ENCODE measurements at regions not wholly inside any gene's neighbourhood (a gene's known extent, or its start where the extent isn't known, plus 50 kb on each side); places are given as distances from the start of the nearest gene placed in this dataset.

- in situ Hi-C loops (cut with MboI; ENCODE audit: low pct_unique_long_range_greater_than_20kb in 2 of 9, low sequenced_read_pairs in 9 of 9, unreplicated experiment in 9 of 9), result no loop called here
- Histone ChIP-seq H3K4me1 (replicated peaks in 1 of 2) (no peaks in the 10 kb centered on the region), H3K27ac (no peak overlapping the region), H3K4me3 (no peak overlapping the region)
- WGBS, 10 experiments, result 0 to 80% (median 48%) methylated on average over 1 of the region's 1 CpG; no CpG with 5 or more reads in 2 of the 10 experiments
- ATAC-seq (replicated peaks in 6 of 8), result no peak
Measured at GRCh38 chr7:98539865-98540264, 77.2 kb upstream of the NPTX2 start.

GRCh38 chr7:98536803-98537202 lies 80.3 kb upstream of the NPTX2 start:
- ATAC-seq (replicated peaks in 6 of 8), result no peak
- Histone ChIP-seq H3K4me3 (no peak overlapping the region), H3K4me1 (replicated peaks in 1 of 2) (no peaks in the 10 kb centered on the region), H3K27ac (no peak overlapping the region)
- in situ Hi-C loops (cut with MboI; ENCODE audit: low pct_unique_long_range_greater_than_20kb in 2 of 9, low sequenced_read_pairs in 9 of 9, unreplicated experiment in 9 of 9), result no loop called here

GRCh38 chr7:98534493-98534892 lies 82.6 kb upstream of the NPTX2 start:
- H3K4me1 ChIP-seq (replicated peaks in 1 of 2), result no peaks in the 10 kb centered on the region
- no peak overlapping the region for H3K4me3 ChIP-seq
- H3K27ac ChIP-seq, result no peak overlapping the region
- 17 to 100% (median 65%) methylated on average over 1 to 3 of the region's 7 CpGs; no CpG with 5 or more reads in 6 of the 10 experiments for WGBS, 10 experiments
- in situ Hi-C loops (cut with MboI; ENCODE audit: low pct_unique_long_range_greater_than_20kb in 2 of 9, low sequenced_read_pairs in 9 of 9, unreplicated experiment in 9 of 9), result no loop called here
- no peak for ATAC-seq (replicated peaks in 6 of 8)

- no peak overlapping the region for H3K4me3 ChIP-seq
- H3K4me1 ChIP-seq (replicated peaks in 1 of 2), result no peaks in the 10 kb centered on the region
- ATAC-seq (replicated peaks in 6 of 8), result no peak
- WGBS, 10 experiments, result 0 to 100% (median 53%) methylated on average over 1 of the region's 3 CpGs; no CpG with 5 or more reads in 6 of the 10 experiments
- no peak overlapping the region for H3K27ac ChIP-seq
- in situ Hi-C loops (cut with MboI; ENCODE audit: low pct_unique_long_range_greater_than_20kb in 2 of 9, low sequenced_read_pairs in 9 of 9, unreplicated experiment in 9 of 9), result no loop called here
Measured at GRCh38 chr7:98531717-98532116, 85.4 kb upstream of the NPTX2 start.

- 33 to 87% (median 68%) methylated on average over 1 to 7 of the region's 8 CpGs; no CpG with 5 or more reads in 4 of the 10 experiments for WGBS, 10 experiments
- Histone ChIP-seq H3K27ac (no peak overlapping the region), H3K4me3 (no peak overlapping the region), H3K4me1 (replicated peaks in 1 of 2) (no peaks in the 10 kb centered on the region)
- in situ Hi-C loops (cut with MboI; ENCODE audit: low pct_unique_long_range_greater_than_20kb in 2 of 9, low sequenced_read_pairs in 9 of 9, unreplicated experiment in 9 of 9), result no loop called here
- ATAC-seq (replicated peaks in 6 of 8), result no peak
Measured at GRCh38 chr7:98528079-98528478, 89.0 kb upstream of the NPTX2 start.

GRCh38 chr7:98526059-98526458 lies 91.0 kb upstream of the NPTX2 start:
- Histone ChIP-seq H3K27ac (no peak overlapping the region), H3K4me1 (replicated peaks in 1 of 2) (no peaks in the 10 kb centered on the region), H3K4me3 (no peak overlapping the region)
- no peak for ATAC-seq (replicated peaks in 6 of 8)
- in situ Hi-C loops (cut with MboI; ENCODE audit: low pct_unique_long_range_greater_than_20kb in 2 of 9, low sequenced_read_pairs in 9 of 9, unreplicated experiment in 9 of 9), result no loop called here
- WGBS, 10 experiments, result 74 to 100% (median 100%) methylated on average over 1 to 3 of the region's 10 CpGs; no CpG with 5 or more reads in 5 of the 10 experiments

- no peak for ATAC-seq (replicated peaks in 6 of 8)
- Histone ChIP-seq H3K27ac (no peak overlapping the region), H3K4me3 (no peak overlapping the region), H3K4me1 (replicated peaks in 1 of 2) (no peaks in the 10 kb centered on the region)
- in situ Hi-C loops (cut with MboI; ENCODE audit: low pct_unique_long_range_greater_than_20kb in 2 of 9, low sequenced_read_pairs in 9 of 9, unreplicated experiment in 9 of 9), result no loop called here
- WGBS, 10 experiments, result 19 to 87% (median 62%) methylated on average over 1 to 4 of the region's 12 CpGs; no CpG with 5 or more reads in 5 of the 10 experiments
Measured at GRCh38 chr7:98521089-98521692, 95.9 kb upstream of the NPTX2 start.

GRCh38 chr7:98520356-98520951 lies 96.6 kb upstream of the NPTX2 start:
- Histone ChIP-seq H3K27ac (no peak overlapping the region), H3K4me1 (replicated peaks in 1 of 2) (no peaks in the 10 kb centered on the region), H3K4me3 (no peak overlapping the region)
- in situ Hi-C loops (cut with MboI; ENCODE audit: low pct_unique_long_range_greater_than_20kb in 2 of 9, low sequenced_read_pairs in 9 of 9, unreplicated experiment in 9 of 9), result no loop called here
- WGBS, 10 experiments, result 80 to 100% (median 80%) methylated on average over 1 of the region's 10 CpGs; no CpG with 5 or more reads in 7 of the 10 experiments
- ATAC-seq (replicated peaks in 6 of 8), result peak in 2 of 8 experiments; percentile 40 to 51

GRCh38 chr7:98518159-98518947 lies 98.7 kb upstream of the NPTX2 start:
- no peak overlapping the region for H3K4me3 ChIP-seq
- no peak overlapping the region for H3K27ac ChIP-seq
- no peak for ATAC-seq (replicated peaks in 6 of 8)
- WGBS, 10 experiments, result 14 to 90% (median 84%) methylated on average over 1 to 9 of the region's 25 CpGs; no CpG with 5 or more reads in 3 of the 10 experiments
- in situ Hi-C loops (cut with MboI; ENCODE audit: low pct_unique_long_range_greater_than_20kb in 2 of 9, low sequenced_read_pairs in 9 of 9, unreplicated experiment in 9 of 9), result no loop called here
- no peaks in the 10 kb centered on the region for H3K4me1 ChIP-seq (replicated peaks in 1 of 2)

- H3K4me3 ChIP-seq, result no peak overlapping the region
- H3K27ac ChIP-seq, result no peak overlapping the region
- 0 to 100% (median 80%) methylated on average over 1 to 3 of the region's 4 CpGs; no CpG with 5 or more reads in 1 of the 10 experiments for WGBS, 10 experiments
- ATAC-seq (replicated peaks in 6 of 8), result no peak
- H3K4me1 ChIP-seq (replicated peaks in 1 of 2), result no peaks in the 10 kb centered on the region
- in situ Hi-C loops (cut with MboI; ENCODE audit: low pct_unique_long_range_greater_than_20kb in 2 of 9, low sequenced_read_pairs in 9 of 9, unreplicated experiment in 9 of 9), result no loop called here
Measured at GRCh38 chr7:98515201-98515600, 101.9 kb upstream of the NPTX2 start.

GRCh38 chr7:98514211-98515031 lies 102.7 kb upstream of the NPTX2 start:
- Histone ChIP-seq H3K27ac (no peak overlapping the region), H3K4me3 (no peak overlapping the region), H3K4me1 (replicated peaks in 1 of 2) (no peaks in the 10 kb centered on the region)
- no peak for ATAC-seq (replicated peaks in 6 of 8)
- in situ Hi-C loops (cut with MboI; ENCODE audit: low pct_unique_long_range_greater_than_20kb in 2 of 9, low sequenced_read_pairs in 9 of 9, unreplicated experiment in 9 of 9), result no loop called here
- 6 to 90% (median 63%) methylated on average over 2 to 11 of the region's 16 CpGs; no CpG with 5 or more reads in 1 of the 10 experiments for WGBS, 10 experiments

- no peak overlapping the region for H3K4me3 ChIP-seq
- in situ Hi-C loops (cut with MboI; ENCODE audit: low pct_unique_long_range_greater_than_20kb in 2 of 9, low sequenced_read_pairs in 9 of 9, unreplicated experiment in 9 of 9), result no loop called here
- no peaks in the 10 kb centered on the region for H3K4me1 ChIP-seq (replicated peaks in 1 of 2)
- H3K27ac ChIP-seq, result no peak overlapping the region
- WGBS, 10 experiments, result 0 to 100% (median 82%) methylated on average over 1 to 3 of the region's 5 CpGs; no CpG with 5 or more reads in 3 of the 10 experiments
- no peak for ATAC-seq (replicated peaks in 6 of 8)
Measured at GRCh38 chr7:98511175-98511574, 105.9 kb upstream of the NPTX2 start.

- ATAC-seq (replicated peaks in 6 of 8), result no peak
- no peaks in the 10 kb centered on the region for H3K4me1 ChIP-seq (replicated peaks in 1 of 2)
- 0 to 72% (median 47%) methylated on average over 1 to 6 of the region's 6 CpGs; no CpG with 5 or more reads in 4 of the 10 experiments for WGBS, 10 experiments
- H3K4me3 ChIP-seq, result no peak overlapping the region
- H3K27ac ChIP-seq, result no peak overlapping the region
- in situ Hi-C loops (cut with MboI; ENCODE audit: low pct_unique_long_range_greater_than_20kb in 2 of 9, low sequenced_read_pairs in 9 of 9, unreplicated experiment in 9 of 9), result no loop called here
Measured at GRCh38 chr7:98509836-98510235, 107.2 kb upstream of the NPTX2 start.
